ENCODE measurements at regions not wholly inside any gene's neighbourhood (a gene's known extent, or its start where the extent isn't known, plus 50 kb on each side); places are given as distances from the start of the nearest gene placed in this dataset.

DNA sequence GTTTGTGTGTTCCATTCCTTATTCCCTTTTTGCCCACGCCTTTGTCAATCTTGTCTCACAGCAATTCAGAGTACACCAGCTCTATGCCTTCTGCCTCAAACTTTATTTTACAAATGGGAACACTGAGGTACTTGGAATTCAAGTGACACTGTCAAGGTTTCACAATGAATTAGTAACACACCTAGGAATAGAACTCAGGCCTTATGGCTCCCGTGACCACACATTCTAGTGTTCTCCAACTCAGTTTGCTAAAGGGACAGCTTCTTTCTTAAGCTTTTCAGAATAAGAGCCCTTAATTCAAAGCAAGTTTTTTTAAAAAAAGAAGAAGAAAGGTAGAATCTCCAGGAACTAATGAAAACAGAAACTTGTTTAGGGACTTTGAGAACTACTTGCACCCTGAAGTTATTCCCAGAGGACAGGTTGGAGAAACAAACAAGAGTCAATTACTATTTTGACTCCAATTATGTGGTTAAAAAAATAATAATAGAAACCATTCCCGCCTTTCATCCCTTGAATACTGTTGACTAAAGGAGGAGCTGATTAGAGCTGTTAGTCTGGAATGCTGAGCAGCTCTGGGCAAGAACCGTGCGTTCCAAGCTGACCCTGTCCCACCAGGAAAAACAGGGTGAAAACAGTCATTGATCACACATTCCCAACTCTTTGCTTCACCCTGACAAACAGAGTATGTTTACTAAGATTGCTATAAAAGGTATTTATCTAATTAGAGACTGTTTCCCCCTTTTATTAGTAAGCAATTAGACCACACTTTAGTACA is 408.8 kb upstream of the CNKSR2 start:
- Histone ChIP-seq H3K9me3 (ENCODE audit: insufficient read depth, low read depth) (no peaks in the 10 kb centered on the region), H3K79me2 (ENCODE audit: low read depth) (no peaks in the 10 kb centered on the region), H3K36me3 (ENCODE audit: low read depth) (no peaks in the 10 kb centered on the region), H3K4me3 (no peak overlapping the region), H3K27ac (no peak overlapping the region), H3K4me1 (replicated peaks; ENCODE audit: insufficient read depth) (no peaks in the 10 kb centered on the region), H2AFZ (no peak overlapping the region), H4K20me1 (ENCODE audit: insufficient read depth) (no peaks in the 10 kb centered on the region), H3K27me3 (ENCODE audit: insufficient read depth, low read depth) (no peaks in the 10 kb centered on the region), H3K9me2 (ENCODE audit: insufficient read depth) (no peaks in the 10 kb centered on the region), H3F3A (ENCODE audit: insufficient read depth, low read depth) (no peaks in the 10 kb centered on the region), H3K4me2 (no peak overlapping the region)
- DNase-seq, result no peak
- TF ChIP-seq, protein P1, sequence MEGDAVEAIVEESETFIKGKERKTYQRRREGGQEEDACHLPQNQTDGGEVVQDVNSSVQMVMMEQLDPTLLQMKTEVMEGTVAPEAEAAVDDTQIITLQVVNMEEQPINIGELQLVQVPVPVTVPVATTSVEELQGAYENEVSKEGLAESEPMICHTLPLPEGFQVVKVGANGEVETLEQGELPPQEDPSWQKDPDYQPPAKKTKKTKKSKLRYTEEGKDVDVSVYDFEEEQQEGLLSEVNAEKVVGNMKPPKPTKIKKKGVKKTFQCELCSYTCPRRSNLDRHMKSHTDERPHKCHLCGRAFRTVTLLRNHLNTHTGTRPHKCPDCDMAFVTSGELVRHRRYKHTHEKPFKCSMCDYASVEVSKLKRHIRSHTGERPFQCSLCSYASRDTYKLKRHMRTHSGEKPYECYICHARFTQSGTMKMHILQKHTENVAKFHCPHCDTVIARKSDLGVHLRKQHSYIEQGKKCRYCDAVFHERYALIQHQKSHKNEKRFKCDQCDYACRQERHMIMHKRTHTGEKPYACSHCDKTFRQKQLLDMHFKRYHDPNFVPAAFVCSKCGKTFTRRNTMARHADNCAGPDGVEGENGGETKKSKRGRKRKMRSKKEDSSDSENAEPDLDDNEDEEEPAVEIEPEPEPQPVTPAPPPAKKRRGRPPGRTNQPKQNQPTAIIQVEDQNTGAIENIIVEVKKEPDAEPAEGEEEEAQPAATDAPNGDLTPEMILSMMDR (conservative IDR thresholded peaks at IDR 0.05), result no peak
- ChIA-PET POLR2A (ENCODE audit: unreplicated experiment) (no interaction called here), CTCF (no interaction called here)
- intact Hi-C loops (cut with micrococcal nuclease; ENCODE audit: unreplicated experiment), result no loop called here
- BruUV-seq (replicated peaks), result no TSS peak

DNA sequence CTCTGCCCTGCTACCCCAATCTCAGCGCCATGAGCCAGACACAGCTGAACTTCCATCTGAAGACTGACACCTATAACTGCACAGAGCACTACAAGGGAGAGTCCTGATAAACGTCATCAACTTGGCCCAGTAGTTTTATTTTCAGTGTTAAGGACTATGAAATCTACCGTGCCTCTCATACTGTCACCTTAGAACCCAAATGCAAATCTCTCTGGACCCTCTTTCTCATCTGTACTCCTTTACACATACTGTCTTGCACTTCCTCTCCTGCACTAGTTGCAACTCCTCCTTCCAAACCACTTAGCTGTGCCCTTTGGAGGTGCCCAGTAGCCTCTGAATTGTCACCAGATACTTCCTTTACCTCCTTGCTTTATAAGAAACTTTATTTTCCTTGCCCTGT is 420.2 kb upstream of the CNKSR2 start:
- H3K4me3 ChIP-seq, result no peak overlapping the region
- no peak overlapping the region for H3K27ac ChIP-seq
- no peak for TF ChIP-seq EZH2 (IDR thresholded peaks at IDR 0.05; ENCODE audit: low read depth)
- TF ChIP-seq, protein P1 (conservative IDR thresholded peaks at IDR 0.05), result no peak
- H2AFZ ChIP-seq, result no peak overlapping the region
- no peaks in the 10 kb centered on the region for H3F3A ChIP-seq (ENCODE audit: insufficient read depth, low read depth)
- intact Hi-C loops (cut with micrococcal nuclease; ENCODE audit: unreplicated experiment), result no loop called here
- ChIA-PET CTCF (no interaction called here), POLR2A (ENCODE audit: unreplicated experiment) (no interaction called here)
- BruUV-seq (replicated peaks), result no TSS peak
- H4K20me1 ChIP-seq (ENCODE audit: insufficient read depth), result no peaks in the 10 kb centered on the region
- no peaks in the 10 kb centered on the region for H3K9me3 ChIP-seq (ENCODE audit: insufficient read depth, low read depth)
- H3K9me2 ChIP-seq (ENCODE audit: insufficient read depth), result no peaks in the 10 kb centered on the region
- no peaks in the 10 kb centered on the region for H3K4me1 ChIP-seq (replicated peaks; ENCODE audit: insufficient read depth)
- no peak overlapping the region for H3K4me2 ChIP-seq
- H3K36me3 ChIP-seq (ENCODE audit: low read depth), result no peaks in the 10 kb centered on the region
- H3K79me2 ChIP-seq (ENCODE audit: low read depth), result no peaks in the 10 kb centered on the region
- no peak for DNase-seq
- H3K27me3 ChIP-seq (ENCODE audit: insufficient read depth, low read depth), result no peaks in the 10 kb centered on the region

- POLR2A ChIA-PET (ENCODE audit: unreplicated experiment), result no interaction called here
- Histone ChIP-seq H3K9me3 (ENCODE audit: insufficient read depth, low read depth) (no peaks in the 10 kb centered on the region), H3F3A (ENCODE audit: insufficient read depth, low read depth) (no peaks in the 10 kb centered on the region), H4K20me1 (ENCODE audit: insufficient read depth) (no peaks in the 10 kb centered on the region), H3K36me3 (ENCODE audit: low read depth) (no peaks in the 10 kb centered on the region), H3K4me3 (no peak overlapping the region), H3K27ac (no peak overlapping the region), H3K4me1 (replicated peaks; ENCODE audit: insufficient read depth) (no peaks in the 10 kb centered on the region), H3K27me3 (ENCODE audit: insufficient read depth, low read depth) (no peaks in the 10 kb centered on the region), H2AFZ (no peak overlapping the region), H3K9me2 (ENCODE audit: insufficient read depth) (no peaks in the 10 kb centered on the region), H3K4me2 (no peak overlapping the region), H3K79me2 (ENCODE audit: low read depth) (no peaks in the 10 kb centered on the region)
- no peak for DNase-seq
- intact Hi-C loops (cut with micrococcal nuclease; ENCODE audit: unreplicated experiment), result no loop called here
- no peak for TF ChIP-seq EZH2 (IDR thresholded peaks at IDR 0.05; ENCODE audit: low read depth)
- CTCF ChIA-PET, result no interaction called here
- no TSS peak for BruUV-seq (replicated peaks)
Observed at GRCh38 chrX:20952180-20952579, 422.0 kb upstream of the CNKSR2 start.

All from PC-9 (cell line).